ENCODE measurements at regions not wholly inside any gene's neighbourhood (a gene's known extent, or its start where the extent isn't known, plus 50 kb on each side); places are given as distances from the start of the nearest gene placed in this dataset.
A peak's percentile ranks its signal among the peaks of the same experiment; 100 is the strongest.
"Not testable (repeated sequence)": the region's sequence is repeated elsewhere in the genome, so short reads cannot be mapped to it uniquely, and the experiment has no call there.

DNA sequence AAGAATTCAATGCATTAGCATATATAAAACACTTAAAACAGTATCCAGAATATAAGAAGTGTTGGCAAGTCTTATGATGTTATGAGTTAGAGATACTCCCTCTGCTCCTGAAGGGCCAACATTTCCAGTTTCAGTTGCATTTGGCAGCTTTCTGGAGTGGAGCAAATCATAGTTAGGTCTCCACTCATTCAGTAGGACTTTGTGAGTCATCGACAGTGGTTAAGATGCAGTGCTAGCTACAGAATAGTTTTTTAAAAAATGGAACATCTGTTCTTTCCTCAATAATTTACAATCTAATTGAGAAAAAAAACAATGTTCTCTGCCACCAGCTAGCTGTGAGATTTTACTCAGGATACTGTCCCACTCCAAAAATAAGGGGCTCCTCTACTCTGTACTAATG is 389.1 kb downstream of the HLX start:
- no peak for DNase-seq

GRCh38 chr1:221271701-221272100 is 392.5 kb downstream of the HLX start:
- DNase-seq: no peak

DNA sequence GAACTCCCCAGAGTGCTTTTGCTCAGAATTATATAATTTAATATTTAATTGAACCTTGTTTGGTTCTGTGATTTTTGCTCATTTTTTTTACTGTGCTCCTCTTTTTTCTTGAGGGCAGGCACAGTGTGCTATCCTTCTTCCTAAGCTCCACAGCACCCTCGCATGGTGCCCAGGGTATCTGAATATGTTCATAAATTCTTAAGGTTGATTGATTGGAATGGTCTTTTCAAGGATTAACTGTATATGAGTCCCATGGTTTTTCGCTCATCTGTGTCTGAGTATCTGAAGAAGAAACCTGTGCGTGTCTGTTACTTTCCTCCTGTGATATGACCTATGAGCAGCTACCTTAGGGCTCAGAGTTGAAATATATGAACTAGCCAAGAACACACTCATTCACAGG is 393.7 kb downstream of the HLX start:
- DNase-seq: no peak

DNA sequence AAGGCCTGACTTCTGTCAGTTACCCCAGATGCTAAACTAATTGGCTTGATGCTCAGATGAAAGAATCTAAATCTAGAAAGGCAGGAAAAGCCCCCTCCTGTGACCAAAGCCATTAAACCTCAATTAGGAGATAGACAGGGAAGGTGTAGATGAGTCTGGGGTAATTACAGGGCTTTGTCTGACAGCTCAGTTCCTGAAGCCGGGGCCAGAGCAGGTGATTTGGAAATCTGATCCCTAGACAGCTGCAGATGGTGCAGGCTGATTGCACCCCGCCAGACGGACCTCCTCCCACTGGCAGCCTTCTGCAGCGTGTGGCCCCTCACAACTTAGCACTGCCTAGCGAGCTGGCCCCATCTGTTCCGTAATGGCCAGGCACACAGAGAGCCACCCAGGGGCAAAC is 395.1 kb downstream of the HLX start:
- DNase-seq: peak; percentile 79

- DNase-seq: no peak
Observed at GRCh38 chr1:221276896-221277409, 397.7 kb downstream of the HLX start.

DNA sequence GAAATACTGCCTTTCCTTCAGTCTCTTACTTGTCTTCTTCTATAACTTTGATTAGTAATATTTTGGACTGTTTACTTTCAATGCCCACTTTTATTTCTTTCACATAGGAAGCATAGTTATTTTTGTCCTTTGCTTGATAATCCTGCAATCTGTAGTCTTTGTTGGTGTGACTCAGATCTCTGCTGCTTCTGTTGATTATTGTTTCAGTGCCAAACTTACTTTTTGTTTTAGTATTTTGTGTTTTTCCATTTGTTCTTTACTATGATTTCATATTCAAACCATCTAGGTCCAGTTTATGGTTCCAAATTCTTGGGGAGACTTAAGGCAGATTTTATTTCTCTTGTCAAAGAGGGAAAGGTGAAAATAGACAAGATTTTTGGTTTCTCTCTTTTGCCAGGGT is 399.9 kb downstream of the HLX start:
- no peak for DNase-seq

GRCh38 chr1:221283532-221283931 is 404.3 kb downstream of the HLX start:
- DNase-seq: no peak

GRCh38 chr1:221284028-221284427 is 404.8 kb downstream of the HLX start:
- DNase-seq: peak; percentile 35

GRCh38 chr1:221284991-221285390 is 405.7 kb downstream of the HLX start:
- not testable (repeated sequence) for DNase-seq

GRCh38 chr1:221285458-221286210 is 406.4 kb downstream of the HLX start:
- not testable (repeated sequence) for DNase-seq

DNA sequence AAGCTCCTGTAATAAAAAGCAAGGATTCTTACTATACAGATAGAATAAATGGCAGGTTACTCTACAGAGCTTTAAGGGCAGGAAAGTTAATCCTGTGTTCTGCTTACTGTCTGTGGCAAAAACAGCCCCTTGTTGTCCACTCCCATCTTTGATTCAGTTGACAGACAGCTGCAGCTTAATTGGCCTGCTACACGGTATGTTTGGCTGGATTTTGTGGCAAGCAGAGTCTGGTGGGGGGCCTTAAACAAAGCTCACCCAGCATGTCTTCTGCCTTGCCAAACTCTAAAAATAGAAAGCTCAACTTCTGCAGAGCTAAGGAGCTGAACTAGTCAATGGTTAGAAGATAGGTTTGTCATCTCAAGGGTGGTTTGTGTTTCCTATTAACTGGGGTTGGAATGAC is 407.2 kb downstream of the HLX start:
- DNase-seq: no peak

GRCh38 chr1:221289103-221289502 is 409.9 kb downstream of the HLX start:
- DNase-seq: peak; percentile 54

GRCh38 chr1:221290669-221291068 is 411.4 kb downstream of the HLX start:
- no peak for DNase-seq

GRCh38 chr1:221291113-221291512 is 411.9 kb downstream of the HLX start:
- no peak for DNase-seq

DNA sequence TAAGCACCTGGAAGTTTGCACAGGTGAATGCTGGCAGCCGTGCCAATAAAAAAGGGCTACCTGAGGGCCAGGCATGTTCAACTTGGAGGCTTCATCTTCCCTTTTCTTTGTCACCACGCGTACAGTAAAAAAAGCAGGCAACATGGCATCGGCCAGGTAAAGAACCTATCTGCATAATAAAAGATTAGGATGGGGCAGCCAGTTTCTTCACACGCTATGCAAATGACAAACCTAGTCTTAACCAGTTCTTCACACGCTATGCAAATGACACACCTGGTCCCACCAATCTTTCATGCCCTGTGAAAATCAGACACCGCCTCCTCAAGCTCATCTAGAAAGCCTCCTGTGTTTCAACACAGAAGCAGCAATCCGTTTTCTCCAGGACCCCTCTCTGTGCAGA is 413.4 kb downstream of the HLX start:
- peak; percentile 9 for DNase-seq

DNA sequence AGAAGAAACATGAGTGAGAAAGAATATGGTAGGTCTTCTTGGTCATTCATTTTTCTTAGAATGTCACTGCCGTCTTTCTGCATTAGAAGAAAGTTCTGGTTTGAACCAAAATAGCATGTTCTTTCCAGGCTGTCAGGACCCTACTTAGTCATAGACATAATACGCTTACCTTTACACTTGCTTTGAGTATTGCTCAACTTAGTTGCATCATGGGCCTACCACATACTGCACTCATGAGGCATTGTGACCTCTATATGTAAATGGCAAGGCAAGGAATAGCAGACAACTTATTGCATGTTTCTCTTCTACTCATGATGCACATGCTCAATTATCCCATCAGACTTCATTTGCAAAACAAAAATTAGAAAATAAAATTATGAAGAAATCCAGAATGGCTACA is 415.0 kb downstream of the HLX start:
- no peak for DNase-seq

- DNase-seq: no peak
Observed at GRCh38 chr1:221302357-221302756, 423.1 kb downstream of the HLX start.

DNA sequence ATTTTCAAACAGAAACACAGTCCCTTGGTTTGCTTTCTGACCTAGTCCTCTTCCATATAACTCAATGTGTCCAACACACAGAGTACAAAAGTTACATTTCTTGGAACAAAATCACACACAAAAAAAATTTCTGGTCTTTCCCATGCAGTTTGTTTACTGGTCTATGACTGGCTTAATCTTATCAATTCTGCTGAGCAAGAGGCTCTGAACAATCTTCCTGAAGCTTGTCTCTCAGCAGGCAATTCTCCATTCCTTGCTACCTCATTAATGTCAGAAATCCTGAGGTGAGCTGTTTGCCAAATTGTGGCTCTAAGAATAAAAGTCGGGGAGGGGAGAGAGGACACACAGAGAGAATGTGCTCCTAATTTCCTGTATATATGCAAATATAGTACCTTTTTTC is 423.6 kb downstream of the HLX start:
- DNase-seq: no peak

GRCh38 chr1:221303623-221304022 is 424.4 kb downstream of the HLX start:
- DNase-seq: no peak

- DNase-seq: no peak
Observed at GRCh38 chr1:221306239-221306638, 427.0 kb downstream of the HLX start.

DNA sequence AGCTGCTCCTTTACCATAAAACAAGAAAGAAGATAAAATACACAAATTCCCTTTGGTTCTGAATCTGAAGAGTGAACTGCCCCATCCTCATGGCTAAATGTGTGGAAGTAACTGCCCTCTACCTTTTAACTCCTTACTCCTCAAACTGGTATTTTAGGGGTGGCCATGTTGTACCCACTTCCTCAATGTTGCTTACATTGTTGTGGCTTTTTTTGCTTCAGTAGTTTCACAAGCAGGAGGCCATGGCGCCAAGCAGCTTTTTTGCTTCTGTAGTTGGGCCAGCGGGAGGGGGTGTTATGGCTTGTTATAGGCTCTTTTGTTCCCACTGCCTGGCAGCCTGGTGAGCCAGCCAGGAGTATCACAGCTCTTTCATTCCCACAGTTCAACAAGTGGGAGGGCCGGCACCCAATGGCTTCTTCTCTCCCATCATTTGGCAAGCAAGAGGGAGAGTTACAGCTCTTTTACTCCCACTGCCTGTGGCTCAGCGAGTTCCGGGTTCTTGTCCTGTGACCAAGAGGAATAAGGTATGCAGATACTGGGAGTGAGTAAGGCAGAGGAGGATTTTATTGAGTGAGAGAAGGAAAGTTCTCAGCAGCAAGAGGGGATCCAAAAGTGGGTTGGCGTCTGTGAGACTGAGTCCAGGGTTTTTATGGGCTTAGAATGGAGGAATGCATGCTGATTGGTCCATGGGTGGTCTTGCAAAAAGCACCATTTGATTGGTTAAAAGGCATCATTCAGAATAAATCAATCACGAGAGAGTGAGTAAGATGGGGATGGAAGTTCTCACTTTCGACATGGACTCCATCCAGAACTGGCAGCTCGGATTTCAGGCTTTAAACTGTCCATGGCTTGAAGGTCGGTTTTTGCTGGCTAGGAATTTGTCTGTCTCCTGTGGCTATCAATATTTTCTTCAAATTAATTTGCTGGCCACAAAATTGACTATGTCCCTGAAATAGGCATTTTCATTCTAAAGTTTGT is 429.6 kb downstream of the HLX start:
- no peak for DNase-seq

GRCh38 chr1:221309723-221310122 is 430.5 kb downstream of the HLX start:
- DNase-seq: peak; percentile 70

DNA sequence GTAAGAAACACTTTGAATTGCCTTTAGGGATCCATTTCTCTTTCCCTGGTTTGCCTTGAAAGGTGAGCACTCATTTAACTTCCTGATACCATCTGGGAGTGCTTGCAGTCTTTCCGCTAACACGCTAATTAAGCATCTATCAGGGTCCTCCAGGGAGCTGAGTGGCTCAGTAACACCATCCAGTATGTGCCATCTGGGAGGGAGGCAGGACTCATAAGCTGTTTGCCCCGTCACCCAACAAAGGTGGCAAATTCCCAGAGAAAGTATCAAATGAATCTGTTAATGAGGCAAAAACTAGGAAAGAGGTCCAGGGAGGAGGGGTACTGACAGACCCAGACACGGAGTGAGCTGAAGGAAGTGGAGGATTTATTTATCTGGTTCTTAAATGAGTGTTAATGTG is 430.9 kb downstream of the HLX start:
- DNase-seq: peak; percentile 70

DNA sequence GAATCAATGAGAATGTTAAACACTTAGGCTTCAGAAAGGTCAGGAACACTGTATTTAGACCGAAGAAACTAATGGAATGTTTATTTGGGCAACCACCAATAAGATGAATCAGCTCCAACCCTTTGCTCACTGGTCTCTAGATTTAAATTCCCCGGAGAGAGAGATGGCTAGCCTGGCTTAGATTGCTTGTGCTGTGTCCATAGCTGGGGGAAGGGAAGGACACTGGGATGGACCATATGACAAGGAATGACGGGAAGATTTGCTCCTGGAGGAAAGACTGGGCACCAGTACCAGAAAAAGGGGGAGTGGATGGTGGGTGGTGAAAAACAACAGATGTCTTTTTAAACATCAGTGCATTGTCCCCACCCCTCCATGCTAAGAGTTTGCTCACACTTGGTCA is 426.6 kb downstream of the DUSP10 start:
- no peak for DNase-seq
